ENCODE measurements at regions not wholly inside any gene's neighbourhood (a gene's known extent, or its start where the extent isn't known, plus 50 kb on each side); places are given as distances from the start of the nearest gene placed in this dataset.

DNA sequence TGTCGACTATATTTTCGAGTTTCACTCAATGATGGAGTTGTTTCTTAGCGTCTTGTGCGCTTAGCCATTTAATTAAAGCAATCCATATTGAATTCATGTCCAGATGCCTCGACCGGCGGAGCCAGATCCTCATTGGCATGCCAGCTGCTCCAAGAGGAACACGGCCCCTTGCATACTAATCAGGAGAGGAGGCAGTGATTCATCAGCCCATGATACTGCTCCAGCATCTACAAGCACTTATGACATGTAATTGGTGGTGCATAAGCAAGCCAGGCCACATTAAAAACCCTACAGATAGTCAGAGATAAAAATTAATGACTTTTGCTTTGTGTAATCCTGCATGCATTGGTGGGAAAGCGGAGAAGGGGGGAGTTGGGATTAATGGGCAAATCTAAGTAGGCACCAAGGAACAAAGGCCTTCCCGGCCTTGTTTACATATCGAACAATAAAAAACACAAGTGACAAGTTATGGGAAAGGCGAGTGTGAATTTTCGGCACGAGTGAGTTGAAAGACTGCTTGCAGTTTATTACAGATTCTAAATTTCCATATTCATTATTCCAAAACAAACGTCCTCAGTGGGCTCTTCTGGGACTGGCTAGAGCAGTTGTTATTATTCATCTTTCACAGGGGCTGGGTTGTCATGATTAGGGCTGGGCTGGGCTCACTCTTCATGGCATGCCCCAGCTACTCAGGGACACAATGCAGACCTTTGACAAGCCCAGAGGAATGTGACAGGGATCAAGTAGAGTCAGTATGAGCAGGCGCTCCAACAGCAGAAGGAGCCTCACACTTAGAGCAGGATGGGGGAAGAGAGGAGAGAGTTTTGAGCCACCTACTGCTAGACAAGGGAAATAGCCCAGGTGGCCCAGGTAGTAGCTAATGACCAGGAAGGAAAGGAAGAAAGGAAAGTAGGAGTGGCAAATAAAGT is 281.7 kb upstream of the ZFHX3 start:
- no peak for TF ChIP-seq POLR2AphosphoS5 (IDR thresholded peaks at IDR 0.05; ENCODE audit: insufficient read depth in 1 of 2, low read depth in 1 of 2)
- TF ChIP-seq, protein P1, sequence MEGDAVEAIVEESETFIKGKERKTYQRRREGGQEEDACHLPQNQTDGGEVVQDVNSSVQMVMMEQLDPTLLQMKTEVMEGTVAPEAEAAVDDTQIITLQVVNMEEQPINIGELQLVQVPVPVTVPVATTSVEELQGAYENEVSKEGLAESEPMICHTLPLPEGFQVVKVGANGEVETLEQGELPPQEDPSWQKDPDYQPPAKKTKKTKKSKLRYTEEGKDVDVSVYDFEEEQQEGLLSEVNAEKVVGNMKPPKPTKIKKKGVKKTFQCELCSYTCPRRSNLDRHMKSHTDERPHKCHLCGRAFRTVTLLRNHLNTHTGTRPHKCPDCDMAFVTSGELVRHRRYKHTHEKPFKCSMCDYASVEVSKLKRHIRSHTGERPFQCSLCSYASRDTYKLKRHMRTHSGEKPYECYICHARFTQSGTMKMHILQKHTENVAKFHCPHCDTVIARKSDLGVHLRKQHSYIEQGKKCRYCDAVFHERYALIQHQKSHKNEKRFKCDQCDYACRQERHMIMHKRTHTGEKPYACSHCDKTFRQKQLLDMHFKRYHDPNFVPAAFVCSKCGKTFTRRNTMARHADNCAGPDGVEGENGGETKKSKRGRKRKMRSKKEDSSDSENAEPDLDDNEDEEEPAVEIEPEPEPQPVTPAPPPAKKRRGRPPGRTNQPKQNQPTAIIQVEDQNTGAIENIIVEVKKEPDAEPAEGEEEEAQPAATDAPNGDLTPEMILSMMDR (IDR thresholded peaks at IDR 0.05), result no peak
- no peak for TF ChIP-seq POLR2A (IDR thresholded peaks at IDR 0.05)

All from vagina (tissue), 2 donors.